ENCODE measurements at regions not wholly inside any gene's neighbourhood (a gene's known extent, or its start where the extent isn't known, plus 50 kb on each side); places are given as distances from the start of the nearest gene placed in this dataset.

DNA sequence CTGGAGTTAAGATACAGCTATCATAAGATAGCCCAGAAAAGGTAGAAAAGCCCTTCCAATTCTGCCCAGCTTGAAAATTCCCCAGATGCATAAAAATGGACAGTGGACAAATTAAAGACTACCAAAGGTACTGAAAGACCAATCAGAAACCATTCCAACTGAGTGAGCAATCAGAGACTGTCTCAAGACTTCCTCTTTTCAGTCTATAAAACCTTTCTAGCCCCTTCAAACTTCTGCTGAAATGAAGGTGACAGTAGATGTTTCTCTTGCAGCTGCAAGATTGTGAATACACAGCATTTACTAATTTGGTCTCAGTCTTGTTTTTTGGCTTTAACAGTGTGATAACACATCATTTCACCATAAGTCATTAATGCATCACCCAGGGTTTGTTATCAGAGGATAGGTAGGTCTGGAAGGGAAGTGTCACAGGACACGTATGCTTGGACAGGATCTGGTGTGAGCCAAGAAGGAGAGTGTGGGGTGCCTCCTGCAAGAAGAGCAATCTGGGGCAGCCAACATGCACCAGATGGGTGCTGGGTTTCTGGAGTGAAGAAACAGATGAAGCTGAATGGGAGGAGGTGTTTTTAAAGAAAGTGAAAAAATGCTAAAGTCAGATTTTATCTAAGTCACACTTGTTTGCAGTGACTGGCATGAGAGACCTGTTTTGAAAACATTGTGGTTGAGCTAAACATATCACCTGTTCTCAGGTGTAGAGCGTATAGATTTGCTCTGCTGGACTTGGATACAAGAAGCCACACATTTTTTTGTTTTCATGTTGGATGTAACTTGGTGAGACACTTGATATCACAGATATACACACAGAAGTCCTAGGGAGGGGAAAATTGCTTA lies 75.3 kb upstream of the DDX18 start:
- no peak for DNase-seq

DNA sequence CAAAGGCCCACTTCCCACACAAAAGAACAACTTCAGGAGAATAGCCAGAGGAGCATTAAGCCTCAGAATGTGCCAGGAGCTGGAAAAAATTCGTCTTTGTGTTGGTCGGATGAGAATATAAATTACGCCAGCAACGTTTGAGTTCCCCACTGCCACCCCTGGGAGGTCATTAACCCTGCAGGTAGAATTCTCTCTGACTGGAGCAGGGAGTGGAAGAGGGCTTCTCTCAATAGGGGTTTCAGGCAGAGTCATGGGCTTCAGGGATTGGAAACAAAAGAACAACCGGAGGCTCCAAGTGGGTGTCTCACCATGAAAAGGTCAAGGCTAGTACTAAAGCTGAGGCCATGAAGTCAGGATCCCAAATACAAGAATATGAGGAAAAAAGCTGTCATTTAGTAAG lies 69.0 kb upstream of the DDX18 start:
- DNase-seq: no peak

DNA sequence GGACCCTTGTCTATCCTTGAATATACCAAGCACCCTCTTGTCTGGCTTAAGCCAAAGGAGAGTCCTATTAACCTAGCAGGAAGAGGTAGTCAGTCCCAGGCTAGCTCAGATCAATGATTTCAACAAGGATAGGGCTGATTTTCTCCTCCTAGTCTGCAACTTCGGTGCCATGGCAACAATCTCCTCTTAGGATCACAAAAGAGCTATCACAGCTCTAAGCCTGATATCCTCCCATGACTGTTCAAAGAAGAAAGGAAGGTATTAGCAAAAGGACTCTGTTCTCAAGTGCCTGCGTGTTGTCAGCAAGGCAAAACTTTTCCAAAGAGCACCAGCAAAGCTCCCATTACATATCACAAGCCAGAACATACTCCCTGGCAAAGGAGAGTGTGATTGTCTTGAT lies 58.7 kb upstream of the DDX18 start:
- DNase-seq: no peak

DNA sequence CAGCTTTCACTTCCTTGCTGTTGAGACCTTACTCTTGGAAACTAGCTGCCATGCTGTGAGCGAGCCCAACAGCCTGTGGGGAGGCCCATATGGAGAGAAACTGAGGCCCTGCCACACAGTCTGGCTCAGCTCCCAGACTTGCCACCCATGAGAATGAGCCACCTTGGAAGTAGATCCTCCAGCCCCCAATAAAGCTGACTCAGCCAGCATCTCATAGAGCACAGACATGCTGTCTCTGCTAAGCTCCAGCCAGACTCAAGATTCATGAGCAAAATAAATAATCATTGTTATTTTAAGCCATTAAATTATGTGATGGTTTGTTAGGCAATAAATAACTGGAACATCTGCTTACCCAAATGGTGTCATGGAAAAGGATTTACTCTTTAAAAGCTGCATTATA lies 53.6 kb upstream of the DDX18 start:
- DNase-seq: no peak

DNA sequence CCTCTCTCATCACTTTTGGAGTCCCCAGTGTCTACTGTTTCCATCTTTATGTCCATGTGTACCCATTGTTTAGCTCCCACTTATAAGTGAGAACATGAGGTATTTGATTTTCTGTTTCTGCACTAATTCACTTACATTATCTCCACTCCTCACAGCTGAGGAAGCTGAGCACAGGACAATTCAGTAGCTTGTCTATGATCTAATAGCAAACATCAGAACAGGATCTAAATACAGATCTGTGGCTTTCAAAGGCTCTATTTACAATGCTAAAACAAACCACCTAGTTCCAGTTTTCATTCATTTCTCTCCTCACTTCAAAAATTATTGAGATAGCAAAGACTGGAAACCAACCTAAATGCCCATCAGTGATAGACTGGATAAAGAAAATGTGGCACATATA lies 52.0 kb upstream of the DDX18 start:
- no peak for DNase-seq

DNA sequence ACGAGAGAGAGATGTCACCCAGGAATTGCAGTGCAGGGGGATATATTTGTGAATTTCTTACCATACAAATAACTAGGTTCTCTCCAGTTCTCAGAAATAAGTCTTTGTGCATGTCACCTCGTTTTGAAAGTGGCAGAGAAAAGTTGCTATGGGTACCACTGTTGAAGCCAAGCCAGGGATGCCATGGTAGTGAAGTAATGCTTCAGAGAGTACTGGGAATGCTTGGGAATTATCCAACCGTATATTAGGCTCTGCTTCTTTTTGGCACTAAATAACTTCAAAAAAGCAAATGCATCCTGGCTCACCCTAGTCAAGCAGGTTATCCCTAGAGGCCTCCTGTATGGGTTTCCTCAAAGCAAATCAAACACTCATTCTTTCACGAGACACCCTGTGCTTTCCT lies 50.7 kb upstream of the DDX18 start:
- no peak for DNase-seq
